ENCODE measurements at regions not wholly inside any gene's neighbourhood (a gene's known extent, or its start where the extent isn't known, plus 50 kb on each side); places are given as distances from the start of the nearest gene placed in this dataset.

GRCh38 chr2:16515696-16516095 lies 149.9 kb downstream of the CYRIA start:
- TF ChIP-seq CTCF (IDR thresholded peaks at IDR 0.05; ENCODE audit: low read depth, low read length), result no peak
- TF ChIP-seq POLR2A (IDR thresholded peaks at IDR 0.05; ENCODE audit: extremely low read depth, insufficient read length), result no peak
- no peak for TF ChIP-seq MAX (IDR thresholded peaks at IDR 0.05; ENCODE audit: low read depth, low read length)
- DNase-seq (ENCODE audit: low read depth), result no peak
- no peak overlapping the region for H3K4me3 ChIP-seq (ENCODE audit: low read depth, low read length)

- no peak for DNase-seq (ENCODE audit: low read depth)
- no peak for TF ChIP-seq CTCF (IDR thresholded peaks at IDR 0.05; ENCODE audit: low read depth, low read length)
- TF ChIP-seq MAX (IDR thresholded peaks at IDR 0.05; ENCODE audit: low read depth, low read length), result no peak
- no peak for TF ChIP-seq POLR2A (IDR thresholded peaks at IDR 0.05; ENCODE audit: extremely low read depth, insufficient read length)
- no peak for TF ChIP-seq MYC (IDR thresholded peaks at IDR 0.05; ENCODE audit: low read depth, low read length)
- no peak overlapping the region for H3K4me3 ChIP-seq (ENCODE audit: low read depth, low read length)
Measured at GRCh38 chr2:16513626-16514025, 152.0 kb downstream of the CYRIA start.

- TF ChIP-seq MYC (IDR thresholded peaks at IDR 0.05; ENCODE audit: low read depth, low read length), result no peak
- TF ChIP-seq POLR2A (IDR thresholded peaks at IDR 0.05; ENCODE audit: extremely low read depth, insufficient read length), result no peak
- no peak for TF ChIP-seq MAX (IDR thresholded peaks at IDR 0.05; ENCODE audit: low read depth, low read length)
- no peak for TF ChIP-seq CTCF (IDR thresholded peaks at IDR 0.05; ENCODE audit: low read depth, low read length)
- no peak overlapping the region for H3K4me3 ChIP-seq (ENCODE audit: low read depth, low read length)
- DNase-seq (ENCODE audit: low read depth), result no peak
Measured at GRCh38 chr2:16511041-16511440, 154.6 kb downstream of the CYRIA start.

- no peak for DNase-seq (ENCODE audit: low read depth)
- TF ChIP-seq CTCF (IDR thresholded peaks at IDR 0.05; ENCODE audit: low read depth, low read length) (no peak), MAX (IDR thresholded peaks at IDR 0.05; ENCODE audit: low read depth, low read length) (no peak), POLR2A (IDR thresholded peaks at IDR 0.05; ENCODE audit: extremely low read depth, insufficient read length) (no peak), MYC (IDR thresholded peaks at IDR 0.05; ENCODE audit: low read depth, low read length) (no peak)
- no peak overlapping the region for H3K4me3 ChIP-seq (ENCODE audit: low read depth, low read length)
Measured at GRCh38 chr2:16509042-16509441, 156.6 kb downstream of the CYRIA start.

- no peak overlapping the region for H3K4me3 ChIP-seq (ENCODE audit: low read depth, low read length)
- TF ChIP-seq MYC (IDR thresholded peaks at IDR 0.05; ENCODE audit: low read depth, low read length), result no peak
- no peak for TF ChIP-seq POLR2A (IDR thresholded peaks at IDR 0.05; ENCODE audit: extremely low read depth, insufficient read length)
- no peak for TF ChIP-seq CTCF (IDR thresholded peaks at IDR 0.05; ENCODE audit: low read depth, low read length)
- TF ChIP-seq MAX (IDR thresholded peaks at IDR 0.05; ENCODE audit: low read depth, low read length), result no peak
- no peak for DNase-seq (ENCODE audit: low read depth)
Measured at GRCh38 chr2:16508490-16508851, 157.2 kb downstream of the CYRIA start.

Measured in NB4 (cell line).